ENCODE measurements at regions not wholly inside any gene's neighbourhood (a gene's known extent, or its start where the extent isn't known, plus 50 kb on each side); places are given as distances from the start of the nearest gene placed in this dataset.

- TF ChIP-seq CTCF (IDR thresholded peaks at IDR 0.05) (no peak), POLR2A (IDR thresholded peaks at IDR 0.05) (no peak)
Observed at GRCh38 chr2:200184748-200185627, 121.5 kb upstream of the SPATS2L start.
